ENCODE measurements at regions not wholly inside any gene's neighbourhood (a gene's known extent, or its start where the extent isn't known, plus 50 kb on each side); places are given as distances from the start of the nearest gene placed in this dataset.
"Not testable (repeated sequence)": the region's sequence is repeated elsewhere in the genome, so short reads cannot be mapped to it uniquely, and the experiment has no call there.

- H3K4me3 ChIP-seq = no peak overlapping the region
- ATAC-seq (ENCODE audit: insufficient read depth, low FRiP score) (no peak), DNase-seq (no peak)
- no peaks in the 10 kb centered on the region for H3K36me3 ChIP-seq (ENCODE audit: control insufficient read depth in 4 of 4, insufficient read depth in 4 of 4, low read length in 4 of 4)
- no peak overlapping the region for H3K9ac ChIP-seq (ENCODE audit: insufficient read depth in 1 of 2, low read length in 2 of 2)
- no peaks in the 10 kb centered on the region for H3K4me1 ChIP-seq (ENCODE audit: control insufficient read depth in 5 of 5, insufficient read depth in 5 of 5, low read length in 5 of 5)
- TF ChIP-seq CTCF (IDR thresholded peaks at IDR 0.05; ENCODE audit: control extremely low read depth, extremely low read depth) = no peak
- H3K9me3 ChIP-seq (ENCODE audit: control insufficient read depth in 4 of 4, insufficient read depth in 3 of 4, low read length in 3 of 4) = peaks cover 0 to 25% (median 0%) of the 10 kb centered on the region in 4 donors
- no peak overlapping the region for H3K27ac ChIP-seq (ENCODE audit: low read depth in 1 of 2, low read length in 1 of 2)
- no peaks in the 10 kb centered on the region for H3K27me3 ChIP-seq (ENCODE audit: control insufficient read depth in 3 of 3, insufficient read depth in 3 of 3, low read length in 2 of 3)
Measured at GRCh38 chr2:236644067-236644466, 74.4 kb downstream of the ACKR3 start.

GRCh38 chr2:236644502-236644911, 74.9 kb downstream of the ACKR3 start:
- Histone ChIP-seq H3K9me3 (ENCODE audit: control insufficient read depth in 4 of 4, insufficient read depth in 3 of 4, low read length in 3 of 4) (peaks cover 0 to 25% (median 0%) of the 10 kb centered on the region in 4 donors), H3K9ac (ENCODE audit: insufficient read depth in 1 of 2, low read length in 2 of 2) (no peak overlapping the region), H3K4me1 (ENCODE audit: control insufficient read depth in 5 of 5, insufficient read depth in 5 of 5, low read length in 5 of 5) (no peaks in the 10 kb centered on the region), H3K27ac (ENCODE audit: low read depth in 1 of 2, low read length in 1 of 2) (no peak overlapping the region), H3K27me3 (ENCODE audit: control insufficient read depth in 3 of 3, insufficient read depth in 3 of 3, low read length in 2 of 3) (no peaks in the 10 kb centered on the region), H3K4me3 (no peak overlapping the region), H3K36me3 (ENCODE audit: control insufficient read depth in 4 of 4, insufficient read depth in 4 of 4, low read length in 4 of 4) (no peaks in the 10 kb centered on the region)
- WGBS, 2 donors = 66 to 79% methylated on average over 4 of the region's 4 CpGs
- no peak for ATAC-seq (ENCODE audit: insufficient read depth, low FRiP score)
- no peak for TF ChIP-seq CTCF (IDR thresholded peaks at IDR 0.05; ENCODE audit: control extremely low read depth, extremely low read depth)
- DNase-seq = peak in 1 of 3 donors; percentile 5

GRCh38 chr2:236645141-236645540, 75.5 kb downstream of the ACKR3 start:
- not testable (repeated sequence) for H3K36me3 ChIP-seq (ENCODE audit: control insufficient read depth in 4 of 4, insufficient read depth in 4 of 4, low read length in 4 of 4); H3K4me3 ChIP-seq; ATAC-seq (ENCODE audit: insufficient read depth, low FRiP score); DNase-seq; H3K4me1 ChIP-seq (ENCODE audit: control insufficient read depth in 5 of 5, insufficient read depth in 5 of 5, low read length in 5 of 5); H3K27me3 ChIP-seq (ENCODE audit: control insufficient read depth in 3 of 3, insufficient read depth in 3 of 3, low read length in 2 of 3); H3K27ac ChIP-seq (ENCODE audit: low read depth in 1 of 2, low read length in 1 of 2); H3K9ac ChIP-seq (ENCODE audit: insufficient read depth in 1 of 2, low read length in 2 of 2)
- peaks cover 0 to 25% (median 0%) of the 10 kb centered on the region in 4 donors for H3K9me3 ChIP-seq (ENCODE audit: control insufficient read depth in 4 of 4, insufficient read depth in 3 of 4, low read length in 3 of 4)
- 97 to 98% methylated on average over 4 of the region's 4 CpGs for WGBS, 2 donors

GRCh38 chr2:236646441-236646840, 76.8 kb downstream of the ACKR3 start:
- no peak overlapping the region for H3K27ac ChIP-seq (ENCODE audit: low read depth in 1 of 2, low read length in 1 of 2)
- 78 to 91% methylated on average over 3 of the region's 3 CpGs for whole genome bisulfite sequencing, 2 donors
- no peak overlapping the region for H3K4me3 ChIP-seq
- no peaks in the 10 kb centered on the region for H3K36me3 ChIP-seq (ENCODE audit: control insufficient read depth in 4 of 4, insufficient read depth in 4 of 4, low read length in 4 of 4)
- no peaks in the 10 kb centered on the region for H3K4me1 ChIP-seq (ENCODE audit: control insufficient read depth in 5 of 5, insufficient read depth in 5 of 5, low read length in 5 of 5)
- H3K9me3 ChIP-seq (ENCODE audit: control insufficient read depth in 4 of 4, insufficient read depth in 3 of 4, low read length in 3 of 4) = peaks cover 0 to 15% (median 0%) of the 10 kb centered on the region in 4 donors
- no peak overlapping the region for H3K9ac ChIP-seq (ENCODE audit: insufficient read depth in 1 of 2, low read length in 2 of 2)
- DNase-seq (peak in 1 of 3 donors; percentile 6), ATAC-seq (ENCODE audit: insufficient read depth, low FRiP score) (no peak)
- no peak for TF ChIP-seq CTCF (IDR thresholded peaks at IDR 0.05; ENCODE audit: control extremely low read depth, extremely low read depth)
- no peaks in the 10 kb centered on the region for H3K27me3 ChIP-seq (ENCODE audit: control insufficient read depth in 3 of 3, insufficient read depth in 3 of 3, low read length in 2 of 3)
